Activated B cell treated with CpG ODN at 0.5 μM for 24 hours (primary cell): ENCODE measurements at regions not wholly inside any gene's neighbourhood (a gene's known extent, or its start where the extent isn't known, plus 50 kb on each side); places are given as distances from the start of the nearest gene placed in this dataset.

ENCODE experiments used
- ATAC-seq: fragments of 200-7000 bp; cut with Tn5 transposase; one replicate; pipeline ENCODE4 v1.10.0; 2021; ENCODE audit warnings: low read depth, mild to moderate bottlenecking, moderate library complexity
- CTCF ChIA-PET: fragments of 350-600 bp; sonication (Branson Sonifier 250); formaldehyde crosslinking; loops from one replicate; lab custom pipeline; 2021; ENCODE audit warnings: antibody characterized with exemption; lab: Charles Lee
- POLR2A ChIA-PET: fragments of 350-600 bp; sonication (Branson Sonifier 250); formaldehyde crosslinking; loops from one replicate; lab custom pipeline; 2021; ENCODE audit warnings: antibody characterized with exemption; lab: Charles Lee
- DNase-seq: peaks from one replicate; pipeline ENCODE4 v3.0.0; 2022
- H3K27ac Mint-ChIP-seq: one replicate; pipeline ENCODE4 v1.8.0; 2020; ENCODE audit warnings: mixed read lengths
- H3K27me3 Mint-ChIP-seq: one replicate; pipeline ENCODE4 v1.8.0; 2021; ENCODE audit warnings: mixed read lengths
- H3K36me3 Mint-ChIP-seq: one replicate; pipeline ENCODE4 v1.8.0; 2021; ENCODE audit warnings: low read depth, mixed read lengths
- H3K4me1 Mint-ChIP-seq: one replicate; pipeline ENCODE4 v1.8.0; 2021; ENCODE audit warnings: mixed read lengths
- H3K4me3 Mint-ChIP-seq: one replicate; pipeline ENCODE4 v1.8.0; 2020; ENCODE audit warnings: mild to moderate bottlenecking, mixed read lengths
- H3K9me3 Mint-ChIP-seq: one replicate; pipeline ENCODE4 v1.8.0; 2020; ENCODE audit warnings: mixed read lengths
- intact Hi-C: fragments of 100-400 bp; cut with micrococcal nuclease; formaldehyde crosslinking; loops from one replicate; pipeline ENCODE4 v1.15.1; 2024
- TF ChIP-seq, protein P1 (sequence below): fragments of 200-600 bp; IDR thresholded peaks from one replicate; pipeline ENCODE4 v1.8.0; 2022; ENCODE audit warnings: antibody characterized with exemption, mild to moderate bottlenecking

DNA sequence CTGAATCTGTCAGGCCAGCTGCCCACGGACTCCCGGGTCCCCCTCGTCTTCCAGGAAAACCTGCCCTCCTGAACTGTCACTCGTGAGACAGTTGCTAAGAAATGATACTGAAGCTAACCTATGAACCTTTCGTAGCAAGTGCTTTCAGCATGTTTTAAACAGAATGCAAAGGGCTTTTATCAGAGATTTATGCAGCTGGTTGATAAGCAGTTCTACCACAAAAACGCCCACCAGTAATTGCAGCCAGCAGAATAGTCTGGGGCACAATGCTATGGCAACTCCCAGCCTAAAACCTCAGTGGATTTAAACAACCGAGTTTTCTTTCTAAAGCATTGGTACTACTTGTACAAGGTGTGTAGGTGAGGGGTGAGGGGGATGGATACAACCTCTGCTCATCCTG is 97.5 kb downstream of the IRX2 start:
- intact Hi-C loops: no loop called here
- TF ChIP-seq, protein P1, sequence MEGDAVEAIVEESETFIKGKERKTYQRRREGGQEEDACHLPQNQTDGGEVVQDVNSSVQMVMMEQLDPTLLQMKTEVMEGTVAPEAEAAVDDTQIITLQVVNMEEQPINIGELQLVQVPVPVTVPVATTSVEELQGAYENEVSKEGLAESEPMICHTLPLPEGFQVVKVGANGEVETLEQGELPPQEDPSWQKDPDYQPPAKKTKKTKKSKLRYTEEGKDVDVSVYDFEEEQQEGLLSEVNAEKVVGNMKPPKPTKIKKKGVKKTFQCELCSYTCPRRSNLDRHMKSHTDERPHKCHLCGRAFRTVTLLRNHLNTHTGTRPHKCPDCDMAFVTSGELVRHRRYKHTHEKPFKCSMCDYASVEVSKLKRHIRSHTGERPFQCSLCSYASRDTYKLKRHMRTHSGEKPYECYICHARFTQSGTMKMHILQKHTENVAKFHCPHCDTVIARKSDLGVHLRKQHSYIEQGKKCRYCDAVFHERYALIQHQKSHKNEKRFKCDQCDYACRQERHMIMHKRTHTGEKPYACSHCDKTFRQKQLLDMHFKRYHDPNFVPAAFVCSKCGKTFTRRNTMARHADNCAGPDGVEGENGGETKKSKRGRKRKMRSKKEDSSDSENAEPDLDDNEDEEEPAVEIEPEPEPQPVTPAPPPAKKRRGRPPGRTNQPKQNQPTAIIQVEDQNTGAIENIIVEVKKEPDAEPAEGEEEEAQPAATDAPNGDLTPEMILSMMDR: no peak
- no peaks in the 10 kb centered on the region for H3K4me1 Mint-ChIP-seq
- H3K27ac Mint-ChIP-seq: no peak overlapping the region
- no peak for DNase-seq
- H3K4me3 Mint-ChIP-seq: no peak overlapping the region
- peaks cover 3% of the 10 kb centered on the region for H3K9me3 Mint-ChIP-seq
- POLR2A ChIA-PET: no interaction called here
- H3K36me3 Mint-ChIP-seq: no peaks in the 10 kb centered on the region
- CTCF ChIA-PET: no interaction called here
- no peaks in the 10 kb centered on the region for H3K27me3 Mint-ChIP-seq
- ATAC-seq: no peak

DNA sequence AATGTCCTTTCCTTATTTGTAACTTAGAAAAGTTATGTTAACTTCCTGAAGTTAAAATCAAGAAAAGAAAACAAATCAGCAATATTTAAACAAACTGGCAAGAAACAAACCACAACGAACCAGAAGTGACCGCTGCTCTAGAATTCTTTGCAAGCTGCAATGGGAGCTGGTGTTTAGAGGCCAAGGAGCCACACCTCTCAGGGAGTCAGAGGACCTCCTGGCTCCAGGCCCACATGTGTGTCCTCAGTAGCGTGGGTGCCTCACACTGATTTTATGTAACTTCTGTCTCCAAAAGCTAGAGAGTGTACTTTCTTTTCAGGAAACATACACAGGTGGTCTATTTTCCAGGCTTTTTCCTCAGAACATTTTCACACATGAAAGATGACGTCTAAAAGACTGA is 100.4 kb downstream of the IRX2 start:
- no peak overlapping the region for H3K4me3 Mint-ChIP-seq
- ATAC-seq: no peak
- H3K27ac Mint-ChIP-seq: no peak overlapping the region
- peaks cover 3% of the 10 kb centered on the region for H3K9me3 Mint-ChIP-seq
- CTCF ChIA-PET: no interaction called here
- DNase-seq: no peak
- TF ChIP-seq, protein P1: no peak
- H3K27me3 Mint-ChIP-seq: no peaks in the 10 kb centered on the region
- intact Hi-C loops: no loop called here
- no peaks in the 10 kb centered on the region for H3K36me3 Mint-ChIP-seq
- no peaks in the 10 kb centered on the region for H3K4me1 Mint-ChIP-seq
- POLR2A ChIA-PET: no interaction called here

DNA sequence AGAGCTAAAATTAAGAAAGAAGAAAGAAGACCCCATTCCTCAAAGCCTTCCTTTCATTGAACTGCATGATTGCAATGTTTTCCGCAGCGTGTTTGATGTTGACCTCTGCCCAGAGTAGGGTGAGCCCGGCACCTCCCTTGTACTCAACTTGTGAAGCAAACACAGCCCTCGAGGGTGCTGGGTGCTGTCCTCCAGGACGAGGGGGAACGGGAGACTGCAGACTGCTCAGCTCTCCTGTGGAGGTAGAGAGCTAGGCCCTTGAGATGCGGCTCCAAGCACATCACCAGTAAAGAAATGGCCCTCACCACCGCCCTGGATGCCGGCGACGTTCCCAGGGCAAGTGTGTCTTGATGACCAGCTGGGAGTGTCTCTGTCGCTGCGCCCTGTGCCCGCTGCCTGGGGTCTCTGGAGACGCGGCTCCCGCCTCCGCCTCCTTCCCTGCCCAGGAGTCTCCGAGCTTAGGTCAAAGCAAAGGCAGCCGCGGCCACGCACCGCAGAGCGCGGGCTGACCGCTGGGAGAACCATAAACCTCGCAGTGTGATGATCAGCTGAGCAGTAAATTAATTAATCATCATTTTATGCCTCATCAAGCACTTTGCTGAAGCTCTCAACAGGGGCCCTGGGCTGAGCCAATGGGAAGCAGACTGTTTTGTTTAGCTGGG is 108.7 kb downstream of the IRX2 start:
- TF ChIP-seq, protein P1: no peak
- ChIA-PET POLR2A (no interaction called here), CTCF (no interaction called here)
- intact Hi-C loops: no loop called here
- DNase-seq: no peak
- H3K36me3 Mint-ChIP-seq: no peaks in the 10 kb centered on the region
- peaks cover 6% of the 10 kb centered on the region for H3K9me3 Mint-ChIP-seq
- H3K4me3 Mint-ChIP-seq: no peak overlapping the region
- no peaks in the 10 kb centered on the region for H3K4me1 Mint-ChIP-seq
- no peak for ATAC-seq
- no peak overlapping the region for H3K27ac Mint-ChIP-seq
- no peaks in the 10 kb centered on the region for H3K27me3 Mint-ChIP-seq

DNA sequence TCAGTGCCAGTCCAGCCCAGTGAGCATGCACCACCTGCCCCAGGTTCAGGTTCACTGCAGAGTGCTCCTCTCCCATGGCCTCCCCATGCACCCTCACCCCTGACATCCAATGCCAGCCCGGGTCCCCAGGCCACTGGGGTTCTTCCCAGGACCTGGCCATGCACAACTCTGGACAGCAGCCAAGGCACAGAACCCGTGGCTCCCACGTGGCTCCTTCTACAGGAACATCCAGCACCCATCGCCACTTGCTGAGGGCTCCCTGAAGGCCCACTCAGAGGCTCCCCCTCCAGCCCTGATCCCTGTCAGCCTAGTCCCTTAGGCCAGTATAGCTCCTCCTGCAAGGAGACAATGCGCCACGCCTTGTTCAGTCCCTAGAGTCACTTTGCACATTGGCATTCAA is 110.8 kb downstream of the IRX2 start:
- Mint-ChIP-seq H3K36me3 (no peaks in the 10 kb centered on the region), H3K9me3 (peaks cover 6% of the 10 kb centered on the region), H3K27me3 (no peaks in the 10 kb centered on the region), H3K4me1 (no peaks in the 10 kb centered on the region), H3K27ac (no peak overlapping the region), H3K4me3 (no peak overlapping the region)
- DNase-seq (no peak), ATAC-seq (no peak)
- intact Hi-C loops: no loop called here
- TF ChIP-seq, protein P1: no peak
- POLR2A ChIA-PET: no interaction called here
- CTCF ChIA-PET: no interaction called here

DNA sequence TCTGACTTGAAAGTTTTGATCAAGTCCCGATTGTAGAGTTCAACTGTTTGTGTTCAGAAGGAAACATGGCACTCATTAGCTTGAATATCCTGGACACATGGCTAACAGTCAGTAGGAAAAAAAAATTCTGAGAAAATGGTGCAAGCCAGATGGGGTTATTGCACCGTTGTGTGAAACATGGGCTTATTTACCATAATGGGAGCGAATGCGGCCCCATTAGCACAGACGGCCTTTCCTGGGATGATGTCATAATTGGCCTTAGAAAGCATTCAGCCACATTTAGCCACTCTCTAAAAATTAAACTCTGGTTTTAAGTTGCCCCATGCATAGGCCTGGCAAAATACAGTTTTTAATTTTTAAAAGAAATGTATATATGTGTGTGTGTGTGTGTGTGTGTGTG is 112.1 kb downstream of the IRX2 start:
- CTCF ChIA-PET: no interaction called here
- no peak for DNase-seq
- Mint-ChIP-seq H3K27me3 (no peaks in the 10 kb centered on the region), H3K9me3 (peaks cover 6% of the 10 kb centered on the region), H3K4me3 (no peak overlapping the region), H3K36me3 (no peaks in the 10 kb centered on the region), H3K4me1 (no peaks in the 10 kb centered on the region), H3K27ac (no peak overlapping the region)
- ATAC-seq: no peak
- POLR2A ChIA-PET: no interaction called here
- TF ChIP-seq, protein P1: no peak
- intact Hi-C loops: no loop called here
